ENCODE measurements at regions not wholly inside any gene's neighbourhood (a gene's known extent, or its start where the extent isn't known, plus 50 kb on each side); places are given as distances from the start of the nearest gene placed in this dataset.

DNA sequence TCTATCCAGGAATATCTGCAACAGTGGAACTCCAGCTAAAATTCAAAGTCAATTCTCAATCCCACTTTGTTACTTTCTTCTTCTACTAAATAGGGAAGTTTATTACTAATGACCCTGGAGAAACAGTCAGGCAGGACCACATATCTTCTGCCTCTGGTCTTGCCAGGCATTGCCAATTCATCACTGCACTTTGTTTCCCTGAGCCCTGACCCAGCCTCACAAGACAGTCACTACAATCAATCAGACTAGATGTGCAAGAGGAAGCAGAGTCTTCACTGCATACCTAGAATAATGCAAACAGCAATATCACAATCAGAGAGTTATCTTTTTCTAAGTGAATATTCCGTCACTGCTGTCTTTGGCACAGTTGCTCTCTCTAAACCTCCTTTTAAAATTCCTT is 74.9 kb upstream of the GAS1 start:
- Histone ChIP-seq H4K8ac (ENCODE audit: extremely low read depth, insufficient read depth, low read length) (no peak overlapping the region), H3K18ac (ENCODE audit: extremely low read depth, low read length) (no peak overlapping the region), H3K14ac (ENCODE audit: insufficient read length) (no peak overlapping the region), H2BK15ac (ENCODE audit: low read length) (no peak overlapping the region), H3K9ac (replicated peaks in 1 of 4; ENCODE audit: extremely low read depth in 1 of 4, low read depth in 3 of 4, low read length in 3 of 4) (no peak overlapping the region; a peak in 1 of 7 replicates), H3K4me2 (ENCODE audit: insufficient read depth in 1 of 2, low read depth in 2 of 2, low read length in 2 of 2) (no peak overlapping the region), H3K4ac (replicated peaks; ENCODE audit: insufficient read length, low read depth, low read length) (no peak overlapping the region), H3K4me3 (ENCODE audit: extremely low read depth in 1 of 4, insufficient read depth in 2 of 4, low read depth in 3 of 4, low read length in 4 of 4) (no peak overlapping the region), H4K20me1 (replicated peaks in 1 of 2; ENCODE audit: control insufficient read depth in 1 of 2, insufficient read depth in 2 of 2, low read length in 2 of 2) (peaks cover 0 to 1% of the 10 kb centered on the region in 2 experiments), H3K27ac (ENCODE audit: low read depth, low read length) (no peak overlapping the region), H4K5ac (ENCODE audit: insufficient read length, low read depth, low read length) (no peak overlapping the region), H3K23ac (ENCODE audit: insufficient read length) (no peak overlapping the region), H2BK120ac (replicated peaks; ENCODE audit: low read depth, low read length) (no peak overlapping the region), H3K79me2 (ENCODE audit: control insufficient read depth in 1 of 2, insufficient read depth in 2 of 2, low read length in 2 of 2) (no peaks in the 10 kb centered on the region), H2BK5ac (ENCODE audit: low read depth, low read length) (no peak overlapping the region), H4K91ac (replicated peaks; ENCODE audit: insufficient read length, low read length) (no peak overlapping the region), H2AK5ac (ENCODE audit: low read depth, low read length) (no peak overlapping the region), H3K4me1 (replicated peaks in 1 of 4; ENCODE audit: control insufficient read depth in 3 of 4, insufficient read depth in 4 of 4, low read length in 3 of 4) (peaks cover 0 to 3% (median 1%) of the 10 kb centered on the region in 4 experiments; a peak in 1 of 7 replicates), H3K36me3 (ENCODE audit: control insufficient read depth in 2 of 4, insufficient read depth in 4 of 4, low read length in 3 of 4) (0 out of 8 replicates have a peak, but pooled peaks cover 0 to 3% (median 0%) of the 10 kb centered on the region in 4 experiments), H3K79me1 (ENCODE audit: low read depth, low read length) (no peaks in the 10 kb centered on the region), H3K56ac (replicated peaks; ENCODE audit: insufficient read length, low read depth, low read length) (no peak overlapping the region), H2BK20ac (ENCODE audit: low read length) (no peak overlapping the region), H2AFZ (ENCODE audit: low read length) (no peak overlapping the region), H3K27me3 (replicated peaks in 1 of 4; ENCODE audit: control insufficient read depth in 3 of 4, extremely low read depth in 1 of 4, insufficient read depth in 3 of 4, low read length in 3 of 4) (no peaks in the 10 kb centered on the region), H3K23me2 (ENCODE audit: low read depth, low read length) (no peaks in the 10 kb centered on the region; the same call in 1 of the 2 replicates), H3K9me3 (ENCODE audit: insufficient read depth in 2 of 2, low read depth in 1 of 2, low read length in 1 of 2) (0 out of 4 replicates have a peak, but pooled peaks cover 0 to 2% of the 10 kb centered on the region in 2 experiments), H2BK12ac (ENCODE audit: low read depth, low read length) (no peak overlapping the region)
- POLR2A ChIA-PET (ENCODE audit: partially characterized antibody) = no interaction called here
- 77% methylated on average over 1 of the region's 1 CpG; no CpG with 5 or more reads in 1 of the 2 experiments for WGBS, 2 experiments (ENCODE audit: extremely low coverage in 1 of 2, insufficient coverage in 1 of 2, insufficient read length in 1 of 2, insufficient replicate concordance in 2 of 2, low coverage in 1 of 2, low lambda C conversion rate in 2 of 2, missing lambda C conversion rate in 1 of 2)
- no peak for FAIRE-seq
- TF ChIP-seq EGR1 (IDR thresholded peaks at IDR 0.05; ENCODE audit: borderline replicate concordance, low read depth, low read length) (no peak), GTF2F1 (IDR thresholded peaks at IDR 0.05; ENCODE audit: borderline replicate concordance, low read depth, low read length) (no peak)
- CTCF ChIA-PET (ENCODE audit: partially characterized antibody) = no interaction called here
- DNase-seq (ENCODE audit: low read depth in 1 of 2, low spot score in 2 of 2) = no peak
